HEK293 (cell line): ENCODE measurements at regions not wholly inside any gene's neighbourhood (a gene's known extent, or its start where the extent isn't known, plus 50 kb on each side); places are given as distances from the start of the nearest gene placed in this dataset.

ENCODE experiments used
- CTCF ChIP-seq: fragments of 450-650 bp; formaldehyde crosslinking; IDR thresholded peaks from 2 replicates; pipeline ENCODE4 v1.5.1; 2016; ENCODE audit warnings: missing biosample characterization, missing genetic modification characterization
- REST ChIP-seq: fragments of 450-650 bp; formaldehyde crosslinking; IDR thresholded peaks from 2 replicates; pipeline ENCODE4 v1.5.1; 2016; ENCODE audit warnings: missing biosample characterization, missing genetic modification characterization
- ZBTB1 ChIP-seq: fragments of 450-650 bp; formaldehyde crosslinking; IDR thresholded peaks from 2 replicates; pipeline ENCODE4 v1.5.1; 2016; ENCODE audit warnings: missing biosample characterization, missing genetic modification characterization
- ZNF138 ChIP-seq: fragments of 450-650 bp; formaldehyde crosslinking; IDR thresholded peaks from 2 replicates; pipeline ENCODE4 v1.5.1; 2016; ENCODE audit warnings: missing biosample characterization, missing genetic modification characterization, borderline replicate concordance
- ZNF274 ChIP-seq, 2 experiments: fragments of 200-500 bp in 1 of 2; fragments of 450-650 bp in 1 of 2; sonication (Bioruptor generic) in 1 of 2; formaldehyde crosslinking in 1 of 2; IDR thresholded peaks; 2 replicates each; pipeline versions ENCODE4 v1.5.1 to v1.6.1; 2014 to 2016; ENCODE audit warnings: borderline replicate concordance in 1 of 2, inconsistent platforms in 1 of 2, low read length in 1 of 2, missing biosample characterization in 1 of 2, missing genetic modification characterization in 1 of 2

GRCh38 chr6:98578016-98578415 is 256.4 kb upstream of the POU3F2 start:
- TF ChIP-seq ZNF138 (tag by site-specific recombination) (no peak), REST (tag by site-specific recombination) (no peak), ZNF274 (IDR thresholded peaks at IDR 0.05; ENCODE audit: low read length) (no peak), ZNF274 (tag by site-specific recombination; IDR thresholded peaks at IDR 0.05; ENCODE audit: borderline replicate concordance) (no peak), ZBTB1 (tag by site-specific recombination) (no peak), CTCF (tag by site-specific recombination) (no peak)
